CD4-positive, alpha-beta T cell (primary cell): ENCODE measurements at regions not wholly inside any gene's neighbourhood (a gene's known extent, or its start where the extent isn't known, plus 50 kb on each side); places are given as distances from the start of the nearest gene placed in this dataset.
"Not testable (repeated sequence)": the region's sequence is repeated elsewhere in the genome, so short reads cannot be mapped to it uniquely, and the experiment has no call there.

Experiments
- ATAC-seq: fragments of 200-7000 bp; cut with Tn5 transposase; one replicate; pipeline ENCODE4 v1.10.0; 2022; ENCODE audit warnings: mild to moderate bottlenecking; ENCODE audit not compliant: poor library complexity
- CTCF ChIA-PET: fragments of 350-600 bp; sonication (Branson Sonifier 250); formaldehyde crosslinking; loops from one replicate; lab custom pipeline; 2021; ENCODE audit warnings: antibody characterized with exemption, inconsistent platforms; lab: Charles Lee
- POLR2A ChIA-PET: fragments of 350-600 bp; sonication (Branson Sonifier 250); formaldehyde crosslinking; loops from one replicate; lab custom pipeline; 2021; ENCODE audit warnings: antibody characterized with exemption, inconsistent platforms; lab: Charles Lee
- DNase-seq, 14 experiments: peaks; one replicate each; pipeline ENCODE4 v3.0.0-alpha.2; 2013 to 2020; ENCODE audit warnings: mixed read lengths in 2 of 14
- H3K27ac ChIP-seq, 2 donors: one replicate each; pipeline versions ENCODE4 v1.5.1 to v1.7.0; 2013; ENCODE audit warnings: low read length in 2 of 2, low read depth in 1 of 2, mild to moderate bottlenecking in 1 of 2
- H3K27me3 ChIP-seq, 2 experiments: 1 replicate in 1 of 2; 2 replicates in 1 of 2; pipeline versions ENCODE4 v1.6.1 to v1.7.0; 2013; ENCODE audit warnings: low read length in 2 of 2, control low read depth in 1 of 2, mild to moderate bottlenecking in 1 of 2, moderate library complexity in 1 of 2; ENCODE audit not compliant: insufficient read depth in 2 of 2, control insufficient read depth in 1 of 2
- H3K36me3 ChIP-seq: one replicate; pipeline ENCODE4 v1.6.1; 2013; ENCODE audit warnings: low read length, control low read depth; ENCODE audit not compliant: insufficient read depth
- H3K4me1 ChIP-seq: one replicate; pipeline ENCODE4 v1.6.1; 2013; ENCODE audit warnings: low read length, control low read depth; ENCODE audit not compliant: insufficient read depth
- H3K4me3 ChIP-seq: one replicate; pipeline ENCODE4 v1.5.1; 2013; ENCODE audit warnings: mild to moderate bottlenecking, low read length, moderate library complexity
- H3K9me3 ChIP-seq, 2 experiments: 1 replicate in 1 of 2; 2 replicates in 1 of 2; pipeline versions ENCODE4 v1.6.1 to v1.7.0; 2013; ENCODE audit warnings: low read length in 2 of 2, mild to moderate bottlenecking in 2 of 2, control low read depth in 1 of 2, moderate library complexity in 1 of 2; ENCODE audit not compliant: control insufficient read depth in 1 of 2, insufficient read depth in 1 of 2
- H3K27ac Mint-ChIP-seq: one replicate; pipeline ENCODE4 v1.8.0; 2020; ENCODE audit warnings: mixed read lengths
- H3K27me3 Mint-ChIP-seq: one replicate; pipeline ENCODE4 v1.8.0; 2021; ENCODE audit warnings: mixed read lengths
- H3K36me3 Mint-ChIP-seq: one replicate; pipeline ENCODE4 v1.8.0; 2021; ENCODE audit warnings: low read depth, mixed read lengths
- H3K4me1 Mint-ChIP-seq: one replicate; pipeline ENCODE4 v1.8.0; 2021; ENCODE audit warnings: low read depth, mixed read lengths
- H3K4me3 Mint-ChIP-seq: one replicate; pipeline ENCODE4 v1.8.0; 2020; ENCODE audit warnings: mild to moderate bottlenecking, mixed read lengths
- H3K9me3 Mint-ChIP-seq: one replicate; pipeline ENCODE4 v1.8.0; 2020; ENCODE audit warnings: mixed read lengths
- CTCF ChIP-seq: fragments of 200-600 bp; IDR thresholded peaks from one replicate; pipeline ENCODE4 v1.8.0; 2022; ENCODE audit warnings: antibody characterized with exemption, mild to moderate bottlenecking
- intact Hi-C, 2 experiments: fragments of 100-400 bp; cut with DNase I in 1 of 2; cut with micrococcal nuclease in 1 of 2; formaldehyde crosslinking; loops; one replicate each; pipeline versions ENCODE4 v1.15.1 to v1.9.0; 2023 to 2025; cut with DNase I, micrococcal nuclease

GRCh38 chr1:220942278-220942677 is 63.0 kb downstream of the HLX start:
- Histone ChIP-seq H3K4me1 (no peaks in the 10 kb centered on the region), H3K27me3 (no peaks in the 10 kb centered on the region), H3K4me3 (no peak overlapping the region), H3K9me3 (no peaks in the 10 kb centered on the region), H3K36me3 (no peaks in the 10 kb centered on the region), H3K27ac (no peak overlapping the region)
- Mint-ChIP-seq H3K27me3 (peaks cover 4% of the 10 kb centered on the region), H3K9me3 (no peaks in the 10 kb centered on the region), H3K27ac (no peak overlapping the region), H3K4me3 (no peak overlapping the region), H3K4me1 (no peaks in the 10 kb centered on the region), H3K36me3 (no peaks in the 10 kb centered on the region)
- ChIA-PET CTCF (no interaction called here), POLR2A (no interaction called here)
- intact Hi-C loops: no loop called here
- ATAC-seq: no peak
- TF ChIP-seq CTCF: no peak
- DNase-seq: no peak

- H3K27ac ChIP-seq, H3K9me3 Mint-ChIP-seq, CTCF ChIA-PET, DNase-seq, H3K36me3 ChIP-seq, H3K4me3 ChIP-seq, H3K4me1 Mint-ChIP-seq, ATAC-seq, H3K27ac Mint-ChIP-seq, POLR2A ChIA-PET, intact Hi-C loops, H3K36me3 Mint-ChIP-seq, H3K4me3 Mint-ChIP-seq, H3K27me3 ChIP-seq, H3K9me3 ChIP-seq, H3K27me3 Mint-ChIP-seq, H3K4me1 ChIP-seq: not testable (repeated sequence)
Measured at GRCh38 chr1:220942914-220943313, 63.7 kb downstream of the HLX start.

GRCh38 chr1:220943319-220943996 is 64.2 kb downstream of the HLX start:
- Histone ChIP-seq H3K36me3 (no peaks in the 10 kb centered on the region), H3K27me3 (no peaks in the 10 kb centered on the region), H3K4me1 (no peaks in the 10 kb centered on the region), H3K27ac (no peak overlapping the region), H3K4me3 (no peak overlapping the region), H3K9me3 (no peaks in the 10 kb centered on the region)
- ChIA-PET CTCF (no interaction called here), POLR2A (no interaction called here)
- H3K36me3 Mint-ChIP-seq: no peaks in the 10 kb centered on the region
- H3K27me3 Mint-ChIP-seq: peaks cover 4% of the 10 kb centered on the region
- intact Hi-C loops: no loop called here
- no peak overlapping the region for H3K4me3 Mint-ChIP-seq
- no peak for TF ChIP-seq CTCF
- DNase-seq (no peak), ATAC-seq (no peak)
- no peaks in the 10 kb centered on the region for H3K9me3 Mint-ChIP-seq
- H3K4me1 Mint-ChIP-seq: no peaks in the 10 kb centered on the region
- no peak overlapping the region for H3K27ac Mint-ChIP-seq

GRCh38 chr1:220950576-220950975 is 71.3 kb downstream of the HLX start:
- CTCF ChIA-PET: no interaction called here
- Histone ChIP-seq H3K9me3 (peaks cover 3 to 12% of the 10 kb centered on the region in 2 experiments), H3K27ac (no peak overlapping the region), H3K27me3 (no peaks in the 10 kb centered on the region), H3K4me3 (no peak overlapping the region), H3K4me1 (no peaks in the 10 kb centered on the region), H3K36me3 (no peaks in the 10 kb centered on the region)
- Mint-ChIP-seq H3K9me3 (peaks cover 2% of the 10 kb centered on the region), H3K36me3 (no peaks in the 10 kb centered on the region), H3K27me3 (no peaks in the 10 kb centered on the region), H3K4me3 (no peak overlapping the region), H3K4me1 (no peaks in the 10 kb centered on the region), H3K27ac (no peak overlapping the region)
- ATAC-seq (no peak), DNase-seq (no peak)
- TF ChIP-seq CTCF: no peak
- POLR2A ChIA-PET: no interaction called here
- intact Hi-C loops: no loop called here
